ENCODE measurements at regions not wholly inside any gene's neighbourhood (a gene's known extent, or its start where the extent isn't known, plus 50 kb on each side); places are given as distances from the start of the nearest gene placed in this dataset.

- no peak for TF ChIP-seq EZH2phosphoT487 (IDR thresholded peaks at IDR 0.05; ENCODE audit: borderline replicate concordance, low read length)
- TF ChIP-seq CTCF (IDR thresholded peaks at IDR 0.05; ENCODE audit: low read depth, low read length, poor library complexity, severe bottlenecking) = no peak
- no peaks in the 10 kb centered on the region for H3K36me3 ChIP-seq (ENCODE audit: control insufficient read depth, low read length)
- H3K4me3 ChIP-seq (ENCODE audit: low read length) = no peak overlapping the region
- no peaks in the 10 kb centered on the region for H4K20me1 ChIP-seq (ENCODE audit: control insufficient read depth, insufficient read depth, low read depth, low read length)
- H3K4me2 ChIP-seq (ENCODE audit: low read length) = no peak overlapping the region
- no peaks in the 10 kb centered on the region for H3K9me2 ChIP-seq (replicated peaks; ENCODE audit: control insufficient read depth, low read length)
- no peaks in the 10 kb centered on the region for H3K79me2 ChIP-seq (ENCODE audit: control insufficient read depth, low read length)
- H3K4me1 ChIP-seq (ENCODE audit: control insufficient read depth, low read length) = no peaks in the 10 kb centered on the region
- H3F3A ChIP-seq (ENCODE audit: control insufficient read depth, insufficient read depth) = no peaks in the 10 kb centered on the region
- H3K27ac ChIP-seq (ENCODE audit: low read depth, low read length) = no peak overlapping the region
- no peaks in the 10 kb centered on the region for H3K9me3 ChIP-seq (ENCODE audit: control insufficient read depth, insufficient read depth, low read length)
- no peaks in the 10 kb centered on the region for H3K27me3 ChIP-seq (ENCODE audit: control insufficient read depth, low read length)
These were observed 113.1 kb downstream of the PDCL3 start for GRCh38 chr2:100675855-100676254.

- Histone ChIP-seq H3K4me2 (ENCODE audit: low read length) (no peak overlapping the region), H3K27ac (ENCODE audit: low read depth, low read length) (no peak overlapping the region), H3K9me3 (ENCODE audit: control insufficient read depth, insufficient read depth, low read length) (no peaks in the 10 kb centered on the region), H3K4me3 (ENCODE audit: low read length) (no peak overlapping the region), H3K79me2 (ENCODE audit: control insufficient read depth, low read length) (no peaks in the 10 kb centered on the region), H3K9me2 (replicated peaks; ENCODE audit: control insufficient read depth, low read length) (no peaks in the 10 kb centered on the region), H4K20me1 (ENCODE audit: control insufficient read depth, insufficient read depth, low read depth, low read length) (no peaks in the 10 kb centered on the region), H3K36me3 (ENCODE audit: control insufficient read depth, low read length) (no peaks in the 10 kb centered on the region), H3K27me3 (ENCODE audit: control insufficient read depth, low read length) (no peaks in the 10 kb centered on the region), H3F3A (ENCODE audit: control insufficient read depth, insufficient read depth) (no peaks in the 10 kb centered on the region), H3K4me1 (ENCODE audit: control insufficient read depth, low read length) (no peaks in the 10 kb centered on the region)
- TF ChIP-seq CTCF (IDR thresholded peaks at IDR 0.05; ENCODE audit: low read depth, low read length, poor library complexity, severe bottlenecking) = no peak
These were observed 113.6 kb downstream of the PDCL3 start for GRCh38 chr2:100676346-100676745.

DNA sequence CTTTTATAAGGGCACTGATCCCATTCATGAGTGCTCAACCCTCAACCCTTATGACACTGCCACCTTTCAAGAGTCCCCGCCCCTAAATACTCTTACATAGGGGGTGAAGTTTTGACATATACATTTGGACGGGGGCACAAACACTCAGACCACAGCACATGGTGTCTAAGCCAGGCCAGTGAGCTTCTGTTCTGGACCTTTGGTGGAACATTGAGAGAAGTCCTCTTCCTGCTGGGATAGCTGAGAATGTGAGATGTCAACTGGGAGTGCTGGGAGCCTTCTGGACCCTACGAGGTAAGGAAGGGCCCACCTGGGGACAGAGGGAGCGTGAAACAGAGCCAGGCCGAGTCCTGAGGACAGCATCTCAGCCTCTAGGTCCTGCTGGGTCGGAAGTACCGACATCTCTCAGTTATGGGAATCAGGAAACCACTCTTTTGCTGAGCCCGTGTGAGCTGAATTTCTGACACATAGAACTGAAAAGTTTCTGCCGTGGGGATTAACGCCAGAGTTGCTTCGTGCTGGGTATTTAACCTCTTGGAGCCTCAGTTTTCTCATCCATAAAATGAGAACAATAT is 114.9 kb downstream of the PDCL3 start:
- TF ChIP-seq CTCF (IDR thresholded peaks at IDR 0.05; ENCODE audit: low read depth, low read length, poor library complexity, severe bottlenecking) = no peak
- no peak for TF ChIP-seq EZH2phosphoT487 (IDR thresholded peaks at IDR 0.05; ENCODE audit: borderline replicate concordance, low read length)
- Histone ChIP-seq H3K27ac (ENCODE audit: low read depth, low read length) (no peak overlapping the region), H3K4me3 (ENCODE audit: low read length) (no peak overlapping the region), H3F3A (ENCODE audit: control insufficient read depth, insufficient read depth) (no peaks in the 10 kb centered on the region), H3K27me3 (ENCODE audit: control insufficient read depth, low read length) (no peaks in the 10 kb centered on the region), H3K4me1 (ENCODE audit: control insufficient read depth, low read length) (no peaks in the 10 kb centered on the region), H4K20me1 (ENCODE audit: control insufficient read depth, insufficient read depth, low read depth, low read length) (no peaks in the 10 kb centered on the region), H3K4me2 (ENCODE audit: low read length) (no peak overlapping the region), H3K9me2 (replicated peaks; ENCODE audit: control insufficient read depth, low read length) (no peaks in the 10 kb centered on the region), H3K36me3 (ENCODE audit: control insufficient read depth, low read length) (no peaks in the 10 kb centered on the region), H3K9me3 (ENCODE audit: control insufficient read depth, insufficient read depth, low read length) (no peaks in the 10 kb centered on the region), H3K79me2 (ENCODE audit: control insufficient read depth, low read length) (no peaks in the 10 kb centered on the region)
